ENCODE measurements at regions not wholly inside any gene's neighbourhood (a gene's known extent, or its start where the extent isn't known, plus 50 kb on each side); places are given as distances from the start of the nearest gene placed in this dataset.

GRCh38 chr4:170234800-170235199 lies 145.0 kb upstream of the AADAT start:
- TF ChIP-seq EZH2phosphoT487 (IDR thresholded peaks at IDR 0.05; ENCODE audit: borderline replicate concordance) (no peak), FOSL1 (IDR thresholded peaks at IDR 0.05; ENCODE audit: low read depth) (no peak), ZBTB33 (IDR thresholded peaks at IDR 0.05; ENCODE audit: extremely low read depth, insufficient replicate concordance, low read length) (no peak), POLR2AphosphoS5 (IDR thresholded peaks at IDR 0.05; ENCODE audit: low read depth, low read length) (no peak), ZNF274 (IDR thresholded peaks at IDR 0.05; ENCODE audit: low read depth, low read length) (no peak), YY1 (IDR thresholded peaks at IDR 0.05; ENCODE audit: extremely low read depth, insufficient replicate concordance, low read depth, low read length) (no peak), CBX3 (IDR thresholded peaks at IDR 0.05; ENCODE audit: low read depth) (no peak), SRF (IDR thresholded peaks at IDR 0.05; ENCODE audit: low read depth) (no peak), TCF7L2 (IDR thresholded peaks at IDR 0.05; ENCODE audit: borderline replicate concordance, extremely low read depth, insufficient read depth, insufficient read length) (no peak), EGR1 (IDR thresholded peaks at IDR 0.05; ENCODE audit: low read depth) (no peak)
- Histone ChIP-seq H3K9ac (ENCODE audit: low read length) (no peak overlapping the region), H3K36me3 (ENCODE audit: control insufficient read depth in 1 of 2, insufficient read depth in 2 of 2, low read length in 2 of 2) (no peaks in the 10 kb centered on the region), H3K27ac (ENCODE audit: low read depth, low read length) (no peak overlapping the region), H3K4me2 (ENCODE audit: low read length) (no peak overlapping the region), H3K4me3 (replicated peaks in 1 of 2; ENCODE audit: low read depth in 1 of 2, low read length in 2 of 2) (no peak overlapping the region), H3K9me3 (ENCODE audit: control insufficient read depth in 1 of 2, insufficient read depth in 1 of 2, low read depth in 1 of 2, low read length in 2 of 2) (no peaks in the 10 kb centered on the region), H4K20me1 (ENCODE audit: insufficient read depth) (no peaks in the 10 kb centered on the region), H3K4me1 (ENCODE audit: control insufficient read depth in 1 of 2, insufficient read depth in 2 of 2, low read length in 2 of 2) (no peaks in the 10 kb centered on the region), H2AFZ (ENCODE audit: low read depth, low read length, poor library complexity, severe bottlenecking) (no peak overlapping the region), H3K27me3 (ENCODE audit: insufficient read depth, low read length) (no peaks in the 10 kb centered on the region), H3K9me2 (ENCODE audit: insufficient read depth) (no peaks in the 10 kb centered on the region), H3K79me2 (ENCODE audit: insufficient read depth, low read length) (no peaks in the 10 kb centered on the region)
- ATAC-seq: no peak
- ChIA-PET RAD21 (ENCODE audit: low non-redundant PET in 1 of 2, low total read pairs in 2 of 2, uncharacterized antibody in 2 of 2, unreplicated experiment in 2 of 2) (no interaction called here), POLR2A (no interaction called here), CTCF (interaction anchor here (1.3 kb wide), 1 partner anchor 9 kb away, joined by 3 read pairs; no protein-coding TSS in a partner anchor)
- intact Hi-C loops (cut with micrococcal nuclease): no loop called here
- no peak for DNase-seq (ENCODE audit: low read depth, low spot score)
- no TSS peak for BruUV-seq (replicated peaks)
